ENCODE measurements at regions not wholly inside any gene's neighbourhood (a gene's known extent, or its start where the extent isn't known, plus 50 kb on each side); places are given as distances from the start of the nearest gene placed in this dataset.

DNA sequence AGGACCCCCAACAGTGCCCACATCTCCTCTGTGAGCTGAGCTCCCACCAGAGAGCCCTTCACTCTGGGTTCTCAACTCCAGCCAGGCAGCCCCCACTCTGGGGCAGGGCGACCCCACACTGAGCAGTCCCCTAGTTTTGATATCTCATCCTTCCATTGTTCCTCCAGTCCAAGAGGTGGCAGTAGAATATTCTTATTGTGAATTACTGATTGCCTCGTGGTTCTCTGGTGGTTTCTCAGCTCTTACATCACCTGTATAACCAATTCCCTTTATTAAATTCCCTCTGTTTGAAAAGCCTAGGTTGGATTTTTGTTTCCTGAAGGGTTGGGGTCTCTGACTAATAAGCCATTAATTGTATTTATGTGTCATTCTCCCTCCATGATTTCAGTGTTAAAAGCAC is 407.5 kb downstream of the SETD4 start:
- intact Hi-C loops (cut with DNase I): no loop called here
- Histone ChIP-seq H3K4me3 (no peak overlapping the region), H3K4me1 (peaks cover 0 to 6% (median 0%) of the 10 kb centered on the region in 9 donors), H3K27ac (no peak overlapping the region), H3K9me3 (peaks cover 0 to 3% (median 0%) of the 10 kb centered on the region in 11 donors), H3K36me3 (no peaks in the 10 kb centered on the region), H3K27me3 (peaks cover 0 to 14% (median 5%) of the 10 kb centered on the region in 7 donors)
- 68 to 72% methylated on average over 2 of the region's 2 CpGs for WGBS, 2 donors
- TF ChIP-seq, protein P1, sequence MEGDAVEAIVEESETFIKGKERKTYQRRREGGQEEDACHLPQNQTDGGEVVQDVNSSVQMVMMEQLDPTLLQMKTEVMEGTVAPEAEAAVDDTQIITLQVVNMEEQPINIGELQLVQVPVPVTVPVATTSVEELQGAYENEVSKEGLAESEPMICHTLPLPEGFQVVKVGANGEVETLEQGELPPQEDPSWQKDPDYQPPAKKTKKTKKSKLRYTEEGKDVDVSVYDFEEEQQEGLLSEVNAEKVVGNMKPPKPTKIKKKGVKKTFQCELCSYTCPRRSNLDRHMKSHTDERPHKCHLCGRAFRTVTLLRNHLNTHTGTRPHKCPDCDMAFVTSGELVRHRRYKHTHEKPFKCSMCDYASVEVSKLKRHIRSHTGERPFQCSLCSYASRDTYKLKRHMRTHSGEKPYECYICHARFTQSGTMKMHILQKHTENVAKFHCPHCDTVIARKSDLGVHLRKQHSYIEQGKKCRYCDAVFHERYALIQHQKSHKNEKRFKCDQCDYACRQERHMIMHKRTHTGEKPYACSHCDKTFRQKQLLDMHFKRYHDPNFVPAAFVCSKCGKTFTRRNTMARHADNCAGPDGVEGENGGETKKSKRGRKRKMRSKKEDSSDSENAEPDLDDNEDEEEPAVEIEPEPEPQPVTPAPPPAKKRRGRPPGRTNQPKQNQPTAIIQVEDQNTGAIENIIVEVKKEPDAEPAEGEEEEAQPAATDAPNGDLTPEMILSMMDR (IDR thresholded peaks at IDR 0.05): no peak
- no peak for DNase-seq
- no peak for ATAC-seq

DNA sequence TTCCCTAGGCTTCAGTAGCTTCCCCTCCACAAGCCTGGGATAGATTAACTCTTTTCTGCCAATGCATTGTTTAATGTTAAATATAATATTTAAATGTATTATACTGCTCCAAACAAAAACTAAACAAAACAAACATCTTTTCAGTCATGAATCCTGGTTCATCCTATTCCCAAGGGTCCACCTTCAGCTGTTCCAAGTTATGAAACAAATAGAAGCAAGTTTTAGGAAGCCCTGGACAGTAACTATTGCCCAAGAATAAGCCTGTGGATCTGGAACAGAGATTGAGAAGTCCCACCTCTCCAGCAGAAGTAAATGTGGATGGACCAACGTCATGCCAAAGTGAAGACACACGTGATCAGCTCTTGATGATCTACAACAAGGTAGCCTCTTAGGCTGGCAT is 408.1 kb downstream of the SETD4 start:
- H3K4me3 ChIP-seq: no peak overlapping the region
- H3K27me3 ChIP-seq: peaks cover 0 to 14% (median 5%) of the 10 kb centered on the region in 7 donors
- no peaks in the 10 kb centered on the region for H3K36me3 ChIP-seq
- no peak for DNase-seq
- H3K9me3 ChIP-seq: peaks cover 0 to 3% (median 0%) of the 10 kb centered on the region in 11 donors
- intact Hi-C loops (cut with DNase I): no loop called here
- WGBS, 2 donors: 52 to 70% methylated on average over 2 of the region's 2 CpGs
- ATAC-seq: no peak
- H3K27ac ChIP-seq: no peak overlapping the region
- TF ChIP-seq, protein P1 (IDR thresholded peaks at IDR 0.05): no peak
- H3K4me1 ChIP-seq: peaks cover 0 to under 1% (median 0%) of the 10 kb centered on the region in 9 donors

DNA sequence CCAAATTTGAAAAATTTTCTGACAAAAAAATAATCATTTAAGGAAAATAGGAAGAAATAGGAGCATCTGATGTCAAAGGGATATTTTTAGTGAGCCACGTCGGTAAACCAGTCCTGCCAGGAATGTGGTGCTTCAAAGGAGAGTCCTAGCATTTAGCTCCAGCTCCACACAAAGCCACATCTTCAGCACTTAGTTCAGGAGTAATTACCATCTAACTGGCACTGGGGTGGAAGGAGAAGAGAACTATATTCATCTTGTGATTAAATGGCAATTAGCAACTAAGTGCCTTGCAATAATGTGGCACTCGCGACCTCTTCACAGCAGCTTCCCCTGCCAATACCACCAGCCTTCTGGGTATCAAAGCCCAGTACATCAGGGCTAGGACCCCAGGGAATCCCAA is 409.1 kb downstream of the SETD4 start:
- 52% methylated on average over 4 of the region's 4 CpGs for WGBS, 2 donors
- DNase-seq (no peak), ATAC-seq (no peak)
- H3K9me3 ChIP-seq: no peaks in the 10 kb centered on the region
- H3K27me3 ChIP-seq: peaks cover 0 to 14% (median 5%) of the 10 kb centered on the region in 7 donors
- H3K36me3 ChIP-seq: no peaks in the 10 kb centered on the region
- H3K4me3 ChIP-seq: no peak overlapping the region
- no peaks in the 10 kb centered on the region for H3K4me1 ChIP-seq
- TF ChIP-seq, protein P1 (IDR thresholded peaks at IDR 0.05): no peak
- intact Hi-C loops (cut with DNase I): no loop called here
- no peak overlapping the region for H3K27ac ChIP-seq

DNA sequence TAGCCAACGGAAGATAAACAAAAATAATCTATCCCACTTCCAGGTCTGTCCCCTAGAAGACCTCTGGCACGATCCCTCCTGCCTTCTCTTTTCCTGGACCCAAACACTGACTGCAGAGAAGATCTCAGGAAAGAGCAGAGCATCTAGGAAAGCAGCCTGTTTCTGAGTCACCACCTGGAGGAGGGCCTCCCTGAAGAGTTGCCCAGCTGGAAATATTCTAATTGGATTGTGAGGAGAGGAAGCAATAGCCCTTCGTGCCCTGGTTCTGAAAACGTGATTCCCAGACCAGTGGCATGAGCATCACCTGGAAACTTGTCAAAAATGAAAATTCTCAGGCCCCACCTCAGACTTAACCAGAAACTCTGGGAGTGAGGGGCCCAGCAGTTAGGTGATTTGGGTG is 411.1 kb downstream of the SETD4 start:
- H3K4me1 ChIP-seq: no peaks in the 10 kb centered on the region
- H3K36me3 ChIP-seq: no peaks in the 10 kb centered on the region
- no peak overlapping the region for H3K27ac ChIP-seq
- peaks cover 0 to 14% (median 5%) of the 10 kb centered on the region in 7 donors for H3K27me3 ChIP-seq
- TF ChIP-seq, protein P1 (IDR thresholded peaks at IDR 0.05): no peak
- H3K4me3 ChIP-seq: no peak overlapping the region
- ATAC-seq (peak in 2 of 8 donors; percentile 41 to 66), DNase-seq (no peak)
- 22 to 24% methylated on average over 4 of the region's 4 CpGs for WGBS, 2 donors
- intact Hi-C loops (cut with DNase I): no loop called here
- H3K9me3 ChIP-seq: no peaks in the 10 kb centered on the region

All from heart right ventricle (tissue), 16 donors.